Calu3 (cell line): ENCODE measurements at regions not wholly inside any gene's neighbourhood (a gene's known extent, or its start where the extent isn't known, plus 50 kb on each side); places are given as distances from the start of the nearest gene placed in this dataset.

ENCODE experiments used
- BruUV-seq: library from RNA; stranded (reverse); fragments of 400-500 nt; replicated peaks from 2 replicates; lab custom pipeline; 2021; lab: Mats Ljungman, UMichigan
- CTCF ChIA-PET: fragments of 300-600 bp; sonication (Branson Sonifier 250); formaldehyde crosslinking; loops from one replicate; lab custom pipeline; 2022; ENCODE audit warnings: antibody characterized with exemption; lab: Charles Lee
- DNase-seq: peaks from one replicate; pipeline ENCODE4 v3.0.0; 2022
- H3K27ac Mint-ChIP-seq: one replicate; pipeline ENCODE4 v1.8.0; 2022; ENCODE audit warnings: mixed read lengths; ENCODE audit not compliant: unreplicated experiment
- H3K27me3 Mint-ChIP-seq: one replicate; pipeline ENCODE4 v1.8.0; 2022; ENCODE audit warnings: mixed read lengths; ENCODE audit not compliant: unreplicated experiment
- H3K36me3 Mint-ChIP-seq: one replicate; pipeline ENCODE4 v1.8.0; 2022; ENCODE audit warnings: mild to moderate bottlenecking, moderate library complexity, mixed read lengths; ENCODE audit not compliant: insufficient read depth, unreplicated experiment
- H3K4me1 Mint-ChIP-seq: one replicate; pipeline ENCODE4 v1.8.0; 2022; ENCODE audit warnings: mild to moderate bottlenecking, low read depth, mixed read lengths; ENCODE audit not compliant: unreplicated experiment
- H3K4me3 Mint-ChIP-seq: one replicate; pipeline ENCODE4 v1.8.0; 2022; ENCODE audit warnings: mild to moderate bottlenecking, low read depth, moderate library complexity, mixed read lengths; ENCODE audit not compliant: unreplicated experiment
- H3K9me3 Mint-ChIP-seq: one replicate; pipeline ENCODE4 v1.8.0; 2022; ENCODE audit warnings: low read depth, mixed read lengths; ENCODE audit not compliant: unreplicated experiment
- intact Hi-C: fragments of 100-400 bp; cut with micrococcal nuclease; formaldehyde crosslinking; loops from one replicate; pipeline ENCODE4 v1.10.0; 2022; ENCODE audit not compliant: unreplicated experiment
- TF ChIP-seq, protein P1 (sequence below): fragments of 200-600 bp; IDR thresholded peaks from one replicate; pipeline ENCODE4 v1.8.0; 2022; ENCODE audit warnings: antibody characterized with exemption; ENCODE audit not compliant: unreplicated experiment

DNA sequence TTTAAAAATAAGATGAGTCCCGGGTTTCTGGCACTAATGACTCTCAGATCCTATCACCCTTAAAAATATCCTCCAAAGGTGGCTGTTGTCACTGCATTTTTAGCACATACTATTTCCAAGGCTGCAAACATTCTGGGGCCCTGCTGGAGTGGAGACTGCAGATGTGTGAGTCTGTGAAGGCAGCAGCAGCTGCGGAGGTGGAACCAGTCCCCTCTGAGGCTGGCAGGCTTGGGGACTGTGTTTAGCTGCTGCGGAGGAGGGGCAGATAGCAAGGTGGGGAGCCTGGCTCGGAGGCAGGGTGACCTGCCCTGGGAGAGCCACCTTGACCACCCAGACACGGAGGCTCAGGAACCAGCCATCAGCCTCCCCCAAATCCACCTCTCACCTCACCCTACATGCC is 77.0 kb downstream of the C5orf15 start:
- H3K9me3 Mint-ChIP-seq: no peaks in the 10 kb centered on the region
- no peak overlapping the region for H3K4me3 Mint-ChIP-seq
- intact Hi-C loops: no loop called here
- H3K27ac Mint-ChIP-seq: no peak overlapping the region
- CTCF ChIA-PET: interaction anchor here (0.7 kb wide), 2 partner anchors 12 to 60 kb away, joined by 3 to 4 read pairs; no protein-coding TSS in a partner anchor
- H3K27me3 Mint-ChIP-seq: peaks cover 87% of the 10 kb centered on the region
- TF ChIP-seq, protein P1, sequence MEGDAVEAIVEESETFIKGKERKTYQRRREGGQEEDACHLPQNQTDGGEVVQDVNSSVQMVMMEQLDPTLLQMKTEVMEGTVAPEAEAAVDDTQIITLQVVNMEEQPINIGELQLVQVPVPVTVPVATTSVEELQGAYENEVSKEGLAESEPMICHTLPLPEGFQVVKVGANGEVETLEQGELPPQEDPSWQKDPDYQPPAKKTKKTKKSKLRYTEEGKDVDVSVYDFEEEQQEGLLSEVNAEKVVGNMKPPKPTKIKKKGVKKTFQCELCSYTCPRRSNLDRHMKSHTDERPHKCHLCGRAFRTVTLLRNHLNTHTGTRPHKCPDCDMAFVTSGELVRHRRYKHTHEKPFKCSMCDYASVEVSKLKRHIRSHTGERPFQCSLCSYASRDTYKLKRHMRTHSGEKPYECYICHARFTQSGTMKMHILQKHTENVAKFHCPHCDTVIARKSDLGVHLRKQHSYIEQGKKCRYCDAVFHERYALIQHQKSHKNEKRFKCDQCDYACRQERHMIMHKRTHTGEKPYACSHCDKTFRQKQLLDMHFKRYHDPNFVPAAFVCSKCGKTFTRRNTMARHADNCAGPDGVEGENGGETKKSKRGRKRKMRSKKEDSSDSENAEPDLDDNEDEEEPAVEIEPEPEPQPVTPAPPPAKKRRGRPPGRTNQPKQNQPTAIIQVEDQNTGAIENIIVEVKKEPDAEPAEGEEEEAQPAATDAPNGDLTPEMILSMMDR: no peak
- no peaks in the 10 kb centered on the region for H3K36me3 Mint-ChIP-seq
- no peak for DNase-seq
- no TSS peak for BruUV-seq
- H3K4me1 Mint-ChIP-seq: no peaks in the 10 kb centered on the region

DNA sequence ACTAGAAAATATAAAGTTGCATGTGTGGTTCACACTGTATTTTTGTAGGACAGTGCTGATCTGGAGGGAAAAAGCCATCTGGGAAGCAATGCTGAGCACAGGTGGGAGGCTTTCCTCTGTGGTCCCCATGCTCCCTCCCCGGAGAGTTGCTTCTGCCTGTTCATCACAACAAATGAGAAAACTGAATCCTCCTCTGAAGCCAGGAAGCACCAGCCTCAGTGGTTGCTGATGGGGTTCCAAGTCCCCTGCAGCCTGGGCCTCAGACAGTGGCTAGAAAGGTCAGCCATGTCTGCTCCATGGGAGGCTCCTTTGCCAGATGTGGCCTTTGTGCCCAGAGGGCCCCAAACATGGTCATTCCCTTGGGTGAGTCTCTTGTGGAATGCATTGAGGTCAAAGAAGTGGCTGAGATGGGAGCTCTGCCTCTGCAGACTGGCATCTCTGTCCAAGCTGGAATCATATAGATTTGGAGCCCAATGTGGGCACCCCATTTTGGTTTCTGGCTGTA is 77.6 kb downstream of the C5orf15 start:
- H3K9me3 Mint-ChIP-seq: no peaks in the 10 kb centered on the region
- CTCF ChIA-PET: no interaction called here
- H3K27ac Mint-ChIP-seq: no peak overlapping the region
- TF ChIP-seq, protein P1: no peak
- no peak for DNase-seq
- H3K4me1 Mint-ChIP-seq: no peaks in the 10 kb centered on the region
- no peak overlapping the region for H3K4me3 Mint-ChIP-seq
- intact Hi-C loops: no loop called here
- BruUV-seq: no TSS peak
- no peaks in the 10 kb centered on the region for H3K36me3 Mint-ChIP-seq
- peaks cover 87% of the 10 kb centered on the region for H3K27me3 Mint-ChIP-seq

DNA sequence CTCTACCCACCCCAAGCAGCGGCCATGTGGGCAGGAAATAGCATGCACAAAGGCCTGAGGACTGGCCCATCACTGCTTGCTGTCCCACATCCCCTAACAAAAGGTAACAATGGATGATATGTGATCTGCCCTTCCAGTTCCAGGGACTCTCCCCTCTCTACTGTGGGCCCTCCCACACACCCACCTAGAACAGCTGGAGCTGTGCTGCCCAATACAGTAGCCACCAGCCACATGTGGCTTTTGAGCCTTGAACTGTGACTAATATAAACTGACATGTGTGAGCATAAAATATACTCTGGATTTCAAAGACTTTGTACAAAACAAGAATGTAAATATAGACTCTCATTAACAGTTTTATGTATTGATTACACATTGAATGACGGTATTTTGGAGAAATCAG is 78.1 kb downstream of the C5orf15 start:
- DNase-seq: no peak
- BruUV-seq: no TSS peak
- intact Hi-C loops: no loop called here
- H3K27ac Mint-ChIP-seq: no peak overlapping the region
- TF ChIP-seq, protein P1: no peak
- no peaks in the 10 kb centered on the region for H3K36me3 Mint-ChIP-seq
- peaks cover 88% of the 10 kb centered on the region for H3K27me3 Mint-ChIP-seq
- CTCF ChIA-PET: no interaction called here
- no peaks in the 10 kb centered on the region for H3K4me1 Mint-ChIP-seq
- H3K4me3 Mint-ChIP-seq: no peak overlapping the region
- no peaks in the 10 kb centered on the region for H3K9me3 Mint-ChIP-seq

DNA sequence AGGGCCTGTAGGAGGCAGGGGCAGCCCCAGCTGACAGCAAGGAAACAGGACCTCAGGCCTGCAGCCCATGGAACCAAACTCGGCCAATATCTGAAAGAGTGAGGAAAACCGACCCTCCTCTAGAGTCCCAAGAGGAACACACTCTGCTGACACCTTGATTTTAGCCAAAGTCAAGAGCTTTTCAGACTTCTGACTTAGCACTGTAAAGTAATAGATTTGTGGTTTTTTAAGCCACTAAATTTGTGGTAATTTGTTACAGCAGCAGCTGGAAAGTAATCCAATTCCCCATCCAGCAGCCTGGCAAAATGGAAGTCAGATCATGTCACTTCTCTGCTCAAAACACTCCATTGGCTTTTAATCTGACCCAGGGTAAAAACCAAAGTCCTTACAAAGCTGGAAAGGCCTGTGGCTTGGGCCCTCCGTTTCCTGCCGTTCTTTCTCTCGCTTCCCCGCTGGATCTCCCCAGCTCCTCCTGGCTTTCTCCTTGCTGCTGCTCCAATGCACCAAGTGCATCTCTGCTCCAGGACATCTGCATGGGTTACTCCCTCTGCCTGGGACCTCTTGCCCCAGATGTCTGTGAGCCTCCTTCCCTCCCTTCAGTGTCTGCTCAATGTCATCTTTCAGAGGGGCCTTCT is 79.0 kb downstream of the C5orf15 start:
- CTCF ChIA-PET: no interaction called here
- no peak for DNase-seq
- H3K9me3 Mint-ChIP-seq: no peaks in the 10 kb centered on the region
- H3K4me3 Mint-ChIP-seq: no peak overlapping the region
- no peaks in the 10 kb centered on the region for H3K4me1 Mint-ChIP-seq
- H3K27ac Mint-ChIP-seq: no peak overlapping the region
- peaks cover 86% of the 10 kb centered on the region for H3K27me3 Mint-ChIP-seq
- no peaks in the 10 kb centered on the region for H3K36me3 Mint-ChIP-seq
- no TSS peak for BruUV-seq
- intact Hi-C loops: no loop called here
- TF ChIP-seq, protein P1: no peak
